Heart right ventricle (tissue), 16 donors: ENCODE measurements at regions not wholly inside any gene's neighbourhood (a gene's known extent, or its start where the extent isn't known, plus 50 kb on each side); places are given as distances from the start of the nearest gene placed in this dataset.

ENCODE experiments used
- ATAC-seq, 8 donors: fragments of 200-7000 bp; cut with Tn5 transposase; one replicate each; pipeline ENCODE4 v1.9.1; 2020; ENCODE audit warnings: mild to moderate bottlenecking in 8 of 8, moderate library complexity in 8 of 8, moderate number of reproducible peaks in 1 of 8
- DNase-seq, 2 donors: peaks; one replicate each; pipeline ENCODE4 v3.0.0-alpha.2; 2020
- H3K27ac ChIP-seq, 10 donors: fragments of 200-600 bp; sonication (generic) in 2 of 10; one replicate each; pipeline versions ENCODE4 v1.5.0 to v1.8.0; 2020 to 2022; ENCODE audit warnings: mild to moderate bottlenecking in 3 of 10
- H3K27me3 ChIP-seq, 7 donors: fragments of 200-600 bp; one replicate each; pipeline ENCODE4 v1.8.0; 2021 to 2022; ENCODE audit warnings: mild to moderate bottlenecking in 2 of 7
- H3K36me3 ChIP-seq, 9 donors: fragments of 200-600 bp; sonication (generic) in 1 of 9; one replicate each; pipeline versions ENCODE4 v1.5.0 to v1.8.0; 2020 to 2022; ENCODE audit warnings: mild to moderate bottlenecking in 2 of 9
- H3K4me1 ChIP-seq, 9 donors: fragments of 200-600 bp; sonication (generic) in 1 of 9; one replicate each; pipeline versions ENCODE4 v1.5.0 to v1.8.0; 2020 to 2022; ENCODE audit warnings: mild to moderate bottlenecking in 4 of 9
- H3K4me3 ChIP-seq, 10 donors: fragments of 200-600 bp; sonication (generic) in 2 of 10; one replicate each; pipeline versions ENCODE4 v1.5.0 to v1.8.0; 2020 to 2022; ENCODE audit warnings: mild to moderate bottlenecking in 7 of 10, moderate library complexity in 2 of 10
- H3K9me3 ChIP-seq, 11 donors: fragments of 200-600 bp in 10 of 11; sonication (generic) in 2 of 11; one replicate each; pipeline versions ENCODE4 v1.5.0 to v1.8.0; 2013 to 2022; ENCODE audit warnings: mild to moderate bottlenecking in 2 of 11, control low read depth in 1 of 11, moderate library complexity in 1 of 11
- CTCF ChIP-seq, 9 donors: fragments of 200-600 bp; sonication (generic) in 2 of 9; IDR thresholded peaks; one replicate each; pipeline versions ENCODE4 v1.5.0 to v1.8.0; 2021 to 2022; ENCODE audit warnings: antibody characterized with exemption in 9 of 9, mild to moderate bottlenecking in 5 of 9, moderate library complexity in 1 of 9
- WGBS, 2 donors: extraction: QIAGEN DNeasy Blood & Tissue Kit; methylation state at CpG; one replicate each; pipeline ENCODE4 v1.1.7; 2013; ENCODE audit warnings: inconsistent platforms in 1 of 2; 5-methylcytosine and 5-hydroxymethylcytosine counted together
- intact Hi-C, 10 donors: fragments of 100-400 bp; cut with DNase I; formaldehyde crosslinking; loops; one replicate each; pipeline versions ENCODE4 v1.11.1 to v1.14.2; 2022
- donor health status: Arrhythmogenic right ventricular cardiomyopathy.
- donor health status: ischemic (EF 13 %, LVEDD 7.1; RV severe dilation, severe dysfunction).
- donor health status: healthy with polysubstance abuse.
- donor health status: DM: no; HTN: yes; CAD: no.
- donor health status: DM: no; HTN: no; CAD: no.
- donor health status: ischemic (EF 25% LVEDD 6.9; RV normal size, moderate dysfunction).
- donor health status: ischemic (EF 25% LVEDD 5.7; RV mildly dilated, moderate dysfunction).
- donor health status: healthy.
- donor health status: DM: yes; HTN: yes; CAD: no.
- donor health status: Ischemic cardiomyopathy.
- donor health status: ischemic (EF 35%, LVEDD 5.7; RV mildly dilated, moderate dysfunction).
- donor health status: nonischemic (EF 11% LVEDD 7.7; RV severe dilation, severe dysfunction).
- donor health status: DM: yes; HTN: yes; CAD: no.
- donor health status: PGD.
- donor health status: ischemic (EF 29% LVEDD 5.4; RV normal size, mild dysfunction).
- donor health status: nonischemic (EF 23%, LVEDD 6.1; RV moderate dilation, normal function).

GRCh38 chrX:121208563-121208962 lies 161.2 kb downstream of the GLUD2 start:
- no peak for TF ChIP-seq CTCF (IDR thresholded peaks at IDR 0.05)
- DNase-seq (no peak), ATAC-seq (no peak)
- Histone ChIP-seq H3K36me3 (no peaks in the 10 kb centered on the region), H3K4me3 (no peak overlapping the region), H3K9me3 (no peaks in the 10 kb centered on the region), H3K27me3 (no peaks in the 10 kb centered on the region), H3K27ac (no peak overlapping the region), H3K4me1 (no peaks in the 10 kb centered on the region)
- intact Hi-C loops: no loop called here
- 93 to 100% methylated on average over 2 of the region's 2 CpGs for WGBS, 2 donors

GRCh38 chrX:121216641-121217374 lies 169.4 kb downstream of the GLUD2 start:
- intact Hi-C loops: no loop called here
- no peak for ATAC-seq

GRCh38 chrX:121221322-121221977 lies 174.0 kb downstream of the GLUD2 start:
- Histone ChIP-seq H3K27ac (no peak overlapping the region), H3K4me1 (no peaks in the 10 kb centered on the region), H3K36me3 (no peaks in the 10 kb centered on the region), H3K9me3 (peaks cover 0 to 7% (median 0%) of the 10 kb centered on the region in 11 donors), H3K4me3 (no peak overlapping the region), H3K27me3 (no peaks in the 10 kb centered on the region)
- ATAC-seq (no peak), DNase-seq (no peak)
- WGBS, 2 donors: 78 to 80% methylated on average over 3 of the region's 3 CpGs
- TF ChIP-seq CTCF (IDR thresholded peaks at IDR 0.05): no peak
- intact Hi-C loops: no loop called here

More at GRCh38 chrX:121216641-121217374, 169.4 kb downstream of the GLUD2 start:
- Histone ChIP-seq H3K27me3 (no peaks in the 10 kb centered on the region), H3K36me3 (no peaks in the 10 kb centered on the region), H3K4me1 (no peaks in the 10 kb centered on the region), H3K9me3 (no peaks in the 10 kb centered on the region), H3K4me3 (no peak overlapping the region), H3K27ac (no peak overlapping the region)
- no peak for TF ChIP-seq CTCF (IDR thresholded peaks at IDR 0.05)
- WGBS, 2 donors: 89 to 90% methylated on average over 2 of the region's 2 CpGs
- no peak for DNase-seq

- peaks cover 0 to 7% (median 0%) of the 10 kb centered on the region in 11 donors for H3K9me3 ChIP-seq
- no peak for ATAC-seq
- intact Hi-C loops: no loop called here
- no peaks in the 10 kb centered on the region for H3K36me3 ChIP-seq
- no peak overlapping the region for H3K27ac ChIP-seq
- H3K4me3 ChIP-seq: no peak overlapping the region
- no peaks in the 10 kb centered on the region for H3K27me3 ChIP-seq
- no peak for DNase-seq
- no peaks in the 10 kb centered on the region for H3K4me1 ChIP-seq
- 50 to 56% methylated on average over 3 of the region's 3 CpGs for WGBS, 2 donors
- no peak for TF ChIP-seq CTCF (IDR thresholded peaks at IDR 0.05)
Observed at GRCh38 chrX:121227888-121228287, 180.5 kb downstream of the GLUD2 start.
